ENCODE measurements at regions not wholly inside any gene's neighbourhood (a gene's known extent, or its start where the extent isn't known, plus 50 kb on each side); places are given as distances from the start of the nearest gene placed in this dataset.

DNA sequence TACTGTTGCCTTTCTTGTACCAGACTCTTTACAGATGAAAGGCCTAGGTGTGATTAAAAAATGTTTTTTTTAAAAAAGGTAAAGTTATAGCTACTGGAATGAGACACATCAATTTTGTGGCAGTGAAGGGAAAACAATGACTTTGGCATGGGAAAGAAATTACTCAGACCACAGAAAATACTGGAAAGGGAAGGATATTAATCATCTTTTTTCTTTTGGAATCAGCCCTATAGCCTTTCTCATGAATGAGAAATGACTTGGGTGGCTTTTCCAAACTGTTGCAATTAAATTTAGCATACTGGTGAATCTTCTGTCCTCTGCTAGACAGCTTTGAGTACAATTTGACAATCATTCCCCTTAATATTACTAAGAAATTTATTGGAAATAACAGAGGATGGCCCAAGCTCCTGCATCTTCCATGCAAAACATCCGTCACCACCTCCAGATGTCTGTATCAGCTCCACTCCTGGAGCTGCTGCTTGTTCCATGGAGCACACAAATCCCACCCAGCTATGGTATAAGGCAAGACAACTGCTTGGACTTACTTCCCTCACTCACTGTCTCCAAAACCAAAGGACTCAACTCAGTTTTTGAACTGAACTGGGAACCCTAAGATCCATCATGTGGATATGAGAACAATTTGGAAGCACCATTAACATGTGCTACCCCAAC lies 97.6 kb upstream of the ARSJ start:
- H3K4me1 ChIP-seq = no peaks in the 10 kb centered on the region
- no peak for ATAC-seq
- H3K27me3 ChIP-seq = no peaks in the 10 kb centered on the region
- H3K4me3 ChIP-seq = no peak overlapping the region
- no peak for FAIRE-seq
- no peak for DNase-seq
- no peaks in the 10 kb centered on the region for H3K9me3 ChIP-seq
- no peak for TF ChIP-seq CTCF (IDR thresholded peaks at IDR 0.05)
- no peaks in the 10 kb centered on the region for H3K36me3 ChIP-seq
- no peak overlapping the region for H3K27ac ChIP-seq
- 94% methylated on average over 1 of the region's 1 CpG for WGBS, 2 donors
- intact Hi-C loops (cut with DNase I) = no loop called here

DNA sequence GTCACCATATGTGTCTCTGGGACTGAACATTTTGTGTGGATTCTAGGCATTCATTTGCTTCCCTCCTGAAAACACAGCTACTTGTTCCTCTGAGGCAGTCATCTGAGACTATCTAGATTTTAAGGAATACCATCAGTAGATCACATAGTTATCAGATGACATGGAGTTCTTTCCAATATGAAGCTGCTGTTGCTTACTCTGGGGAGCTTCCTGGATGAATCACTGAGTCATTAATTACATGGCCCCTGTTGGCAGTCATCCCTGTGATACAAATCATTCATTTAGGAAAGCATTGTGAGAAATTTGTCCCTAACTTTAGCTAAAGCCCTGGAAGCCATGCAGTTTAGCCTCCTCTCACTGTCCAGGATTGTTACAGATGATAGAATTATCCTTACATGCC lies 98.2 kb upstream of the ARSJ start:
- Histone ChIP-seq H3K4me3 (no peak overlapping the region), H3K9me3 (no peaks in the 10 kb centered on the region), H3K27me3 (no peaks in the 10 kb centered on the region), H3K36me3 (no peaks in the 10 kb centered on the region), H3K27ac (no peak overlapping the region), H3K4me1 (no peaks in the 10 kb centered on the region)
- intact Hi-C loops (cut with DNase I) = no loop called here
- FAIRE-seq = no peak
- no peak for TF ChIP-seq CTCF (IDR thresholded peaks at IDR 0.05)
- DNase-seq = no peak
- ATAC-seq = peak in 2 of 4 donors; percentile 51 to 60

DNA sequence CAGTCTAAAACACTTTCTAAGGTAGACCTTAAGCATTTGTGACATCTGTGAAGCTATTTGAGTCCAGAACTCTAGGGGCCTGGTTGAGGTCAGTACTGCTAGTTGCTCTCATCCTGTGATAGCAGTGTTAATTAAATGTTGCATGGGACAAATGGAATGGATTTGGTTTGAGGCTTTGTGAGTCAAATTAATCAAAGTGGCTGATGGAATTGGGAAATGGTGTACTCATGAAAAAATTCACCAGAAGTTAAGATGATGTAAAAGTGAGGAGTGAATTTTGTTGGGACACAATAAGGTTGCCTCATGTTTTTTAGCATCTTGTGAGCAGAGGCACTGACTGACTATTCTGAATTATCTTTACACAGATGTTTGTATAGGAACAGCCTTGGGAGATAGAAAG lies 99.2 kb upstream of the ARSJ start:
- Histone ChIP-seq H3K27ac (no peak overlapping the region), H3K36me3 (no peaks in the 10 kb centered on the region), H3K4me3 (no peak overlapping the region), H3K4me1 (no peaks in the 10 kb centered on the region), H3K9me3 (no peaks in the 10 kb centered on the region), H3K27me3 (no peaks in the 10 kb centered on the region)
- ATAC-seq (no peak), FAIRE-seq (no peak), DNase-seq (no peak)
- intact Hi-C loops (cut with DNase I) = no loop called here
- TF ChIP-seq CTCF (IDR thresholded peaks at IDR 0.05) = no peak

DNA sequence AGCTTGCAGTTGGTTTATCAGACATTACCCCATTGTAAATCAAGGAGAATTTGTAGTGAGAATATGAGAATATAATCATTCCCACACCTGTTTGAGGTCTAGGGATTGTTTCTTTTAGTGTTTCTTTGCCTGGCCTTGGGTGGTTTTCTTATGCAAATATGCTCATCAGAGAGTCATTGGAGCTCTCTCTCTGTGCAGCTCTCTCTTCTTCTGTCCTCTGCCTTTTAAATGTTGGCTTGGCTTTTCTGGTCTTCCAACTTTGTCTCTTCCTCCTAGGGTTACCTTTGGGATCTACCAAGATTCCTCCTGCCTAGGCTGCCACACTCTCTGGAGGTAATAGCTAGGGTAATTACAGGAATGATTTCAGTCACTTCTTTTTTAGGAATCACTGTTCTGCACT lies 102.3 kb upstream of the ARSJ start:
- H3K36me3 ChIP-seq = no peaks in the 10 kb centered on the region
- no peak for DNase-seq
- no peaks in the 10 kb centered on the region for H3K9me3 ChIP-seq
- intact Hi-C loops (cut with DNase I) = no loop called here
- ATAC-seq = no peak
- no peak overlapping the region for H3K27ac ChIP-seq
- no peak overlapping the region for H3K4me3 ChIP-seq
- no peaks in the 10 kb centered on the region for H3K27me3 ChIP-seq
- FAIRE-seq = no peak
- no peak for TF ChIP-seq CTCF (IDR thresholded peaks at IDR 0.05)
- no peaks in the 10 kb centered on the region for H3K4me1 ChIP-seq

GRCh38 chr4:114082348-114082747 lies 102.9 kb upstream of the ARSJ start:
- no peaks in the 10 kb centered on the region for H3K36me3 ChIP-seq
- H3K27ac ChIP-seq = no peak overlapping the region
- no peaks in the 10 kb centered on the region for H3K4me1 ChIP-seq
- 85 to 86% methylated on average over 6 of the region's 6 CpGs for WGBS, 2 donors
- no peak overlapping the region for H3K4me3 ChIP-seq
- ATAC-seq (no peak), DNase-seq (no peak), FAIRE-seq (no peak)
- intact Hi-C loops (cut with DNase I) = no loop called here
- TF ChIP-seq CTCF (IDR thresholded peaks at IDR 0.05) = no peak
- no peaks in the 10 kb centered on the region for H3K9me3 ChIP-seq
- no peaks in the 10 kb centered on the region for H3K27me3 ChIP-seq
